22Rv1 (cell line): ENCODE measurements at regions not wholly inside any gene's neighbourhood (a gene's known extent, or its start where the extent isn't known, plus 50 kb on each side); places are given as distances from the start of the nearest gene placed in this dataset.

Experiments used
- ZFX ChIP-seq: fragments of 450-650 bp; IDR thresholded peaks from 2 replicates; pipeline ENCODE4 v1.6.1; 2017; ENCODE audit warnings: antibody characterized with exemption, borderline replicate concordance
- TF ChIP-seq, protein P1 (sequence below): fragments of 450-650 bp; IDR thresholded peaks from 2 replicates; pipeline ENCODE4 v1.5.1; 2017; ENCODE audit warnings: mild to moderate bottlenecking

DNA sequence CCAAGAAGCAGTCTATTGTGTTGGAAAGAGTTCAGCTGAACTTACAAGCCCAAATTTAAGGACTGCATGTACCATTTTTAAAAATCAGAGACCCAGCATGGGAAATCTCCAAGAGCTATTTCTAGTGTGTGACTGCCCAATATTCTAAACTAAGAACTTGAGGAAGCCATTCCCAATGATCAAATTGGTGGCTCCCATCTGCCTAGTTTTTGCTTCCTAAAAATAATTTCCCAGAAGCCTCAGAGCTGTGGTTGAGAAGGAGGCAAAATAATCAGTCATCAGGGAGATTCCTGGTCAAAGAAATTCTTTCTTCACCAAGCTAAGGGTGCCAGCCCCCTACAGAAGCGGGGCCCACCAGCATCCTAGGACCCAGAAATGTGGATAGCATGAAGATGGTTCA is 176.1 kb upstream of the CDH5 start:
- TF ChIP-seq, protein P1, sequence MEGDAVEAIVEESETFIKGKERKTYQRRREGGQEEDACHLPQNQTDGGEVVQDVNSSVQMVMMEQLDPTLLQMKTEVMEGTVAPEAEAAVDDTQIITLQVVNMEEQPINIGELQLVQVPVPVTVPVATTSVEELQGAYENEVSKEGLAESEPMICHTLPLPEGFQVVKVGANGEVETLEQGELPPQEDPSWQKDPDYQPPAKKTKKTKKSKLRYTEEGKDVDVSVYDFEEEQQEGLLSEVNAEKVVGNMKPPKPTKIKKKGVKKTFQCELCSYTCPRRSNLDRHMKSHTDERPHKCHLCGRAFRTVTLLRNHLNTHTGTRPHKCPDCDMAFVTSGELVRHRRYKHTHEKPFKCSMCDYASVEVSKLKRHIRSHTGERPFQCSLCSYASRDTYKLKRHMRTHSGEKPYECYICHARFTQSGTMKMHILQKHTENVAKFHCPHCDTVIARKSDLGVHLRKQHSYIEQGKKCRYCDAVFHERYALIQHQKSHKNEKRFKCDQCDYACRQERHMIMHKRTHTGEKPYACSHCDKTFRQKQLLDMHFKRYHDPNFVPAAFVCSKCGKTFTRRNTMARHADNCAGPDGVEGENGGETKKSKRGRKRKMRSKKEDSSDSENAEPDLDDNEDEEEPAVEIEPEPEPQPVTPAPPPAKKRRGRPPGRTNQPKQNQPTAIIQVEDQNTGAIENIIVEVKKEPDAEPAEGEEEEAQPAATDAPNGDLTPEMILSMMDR: no peak
- TF ChIP-seq ZFX: no peak
